Neutrophil (primary cell): ENCODE measurements at regions not wholly inside any gene's neighbourhood (a gene's known extent, or its start where the extent isn't known, plus 50 kb on each side); places are given as distances from the start of the nearest gene placed in this dataset.

Experiments used
- H3K27ac ChIP-seq: fragments of 200-600 bp; sonication (generic); 2 replicates; pipeline ENCODE4 v1.5.1; 2016; ENCODE audit warnings: mild to moderate bottlenecking, moderate library complexity
- H3K27me3 ChIP-seq: fragments of 200-600 bp; sonication (generic); 2 replicates; pipeline ENCODE4 v1.6.0; 2016; ENCODE audit warnings: mild to moderate bottlenecking
- H3K36me3 ChIP-seq: fragments of 200-600 bp; sonication (generic); 2 replicates; pipeline ENCODE4 v1.5.1; 2017
- H3K4me1 ChIP-seq, 2 experiments: fragments of 200-600 bp in 1 of 2; sonication (generic) in 1 of 2; 1 replicate in 1 of 2; 2 replicates in 1 of 2; pipeline versions ENCODE4 v1.5.1 to v1.6.1; 2013 to 2016; ENCODE audit warnings: low read depth in 1 of 2, low read length in 1 of 2, mild to moderate bottlenecking in 1 of 2, moderate library complexity in 1 of 2; ENCODE audit not compliant: control insufficient read depth in 1 of 2, insufficient read depth in 1 of 2
- H3K4me3 ChIP-seq, 2 experiments: fragments of 200-600 bp in 1 of 2; sonication (generic) in 1 of 2; 1 replicate in 1 of 2; 2 replicates in 1 of 2; pipeline ENCODE4 v1.5.1; 2013 to 2016; ENCODE audit warnings: low read depth in 1 of 2, low read length in 1 of 2, mild to moderate bottlenecking in 1 of 2, moderate library complexity in 1 of 2
- H3K9me3 ChIP-seq: fragments of 200-600 bp; sonication (generic); 2 replicates; pipeline ENCODE4 v1.5.1; 2016
- CTCF ChIP-seq: fragments of 200-600 bp; sonication (generic); IDR thresholded peaks from 2 replicates; pipeline ENCODE4 v1.5.1; 2016; ENCODE audit warnings: antibody characterized with exemption

GRCh38 chr3:103644450-103644849 is 1209.6 kb downstream of the ZPLD1 start:
- Histone ChIP-seq H3K27ac (no peak overlapping the region), H3K4me1 (no peaks in the 10 kb centered on the region), H3K9me3 (no peaks in the 10 kb centered on the region), H3K4me3 (no peak overlapping the region), H3K27me3 (no peaks in the 10 kb centered on the region), H3K36me3 (no peaks in the 10 kb centered on the region)
- TF ChIP-seq CTCF = no peak

- TF ChIP-seq CTCF = no peak
- Histone ChIP-seq H3K4me3 (no peak overlapping the region), H3K27ac (no peak overlapping the region), H3K4me1 (no peaks in the 10 kb centered on the region), H3K9me3 (no peaks in the 10 kb centered on the region), H3K36me3 (no peaks in the 10 kb centered on the region), H3K27me3 (no peaks in the 10 kb centered on the region)
These were observed 1219.2 kb downstream of the ZPLD1 start for GRCh38 chr3:103653996-103654395.

- no peak for TF ChIP-seq CTCF
- H3K4me3 ChIP-seq = no peak overlapping the region
- no peaks in the 10 kb centered on the region for H3K9me3 ChIP-seq
- no peaks in the 10 kb centered on the region for H3K4me1 ChIP-seq
- H3K27me3 ChIP-seq = no peaks in the 10 kb centered on the region
- no peak overlapping the region for H3K27ac ChIP-seq
- no peaks in the 10 kb centered on the region for H3K36me3 ChIP-seq
These were observed 1222.9 kb downstream of the ZPLD1 start for GRCh38 chr3:103657756-103658155.

GRCh38 chr3:103660810-103661209 is 1226.0 kb downstream of the ZPLD1 start:
- no peaks in the 10 kb centered on the region for H3K36me3 ChIP-seq
- no peaks in the 10 kb centered on the region for H3K27me3 ChIP-seq
- H3K27ac ChIP-seq = no peak overlapping the region
- TF ChIP-seq CTCF = no peak
- H3K4me1 ChIP-seq = no peaks in the 10 kb centered on the region
- peaks cover 3% of the 10 kb centered on the region for H3K9me3 ChIP-seq
- no peak overlapping the region for H3K4me3 ChIP-seq

DNA sequence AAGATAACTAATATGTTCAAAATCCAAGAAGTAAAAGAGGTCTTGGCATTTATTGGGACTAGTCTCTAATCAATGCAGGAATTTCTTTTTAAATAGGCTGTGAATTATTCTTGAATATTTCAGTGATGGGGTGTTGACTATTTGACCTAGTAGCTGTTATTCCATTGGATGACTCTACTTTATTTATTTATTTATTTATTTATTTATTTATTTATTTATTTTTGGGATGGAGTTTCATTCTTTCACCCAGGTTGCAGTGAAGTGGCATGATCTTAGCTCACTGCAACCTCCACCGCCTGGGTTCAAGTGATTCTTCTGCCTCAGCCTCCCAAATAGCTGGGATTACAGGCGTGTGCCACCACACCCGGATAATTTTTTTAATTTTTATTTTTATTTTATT is 1227.8 kb downstream of the ZPLD1 start:
- H3K27me3 ChIP-seq = no peaks in the 10 kb centered on the region
- no peak for TF ChIP-seq CTCF
- no peaks in the 10 kb centered on the region for H3K4me1 ChIP-seq
- H3K27ac ChIP-seq = no peak overlapping the region
- H3K9me3 ChIP-seq = peaks cover 3% of the 10 kb centered on the region
- H3K36me3 ChIP-seq = no peaks in the 10 kb centered on the region
- H3K4me3 ChIP-seq = no peak overlapping the region

DNA sequence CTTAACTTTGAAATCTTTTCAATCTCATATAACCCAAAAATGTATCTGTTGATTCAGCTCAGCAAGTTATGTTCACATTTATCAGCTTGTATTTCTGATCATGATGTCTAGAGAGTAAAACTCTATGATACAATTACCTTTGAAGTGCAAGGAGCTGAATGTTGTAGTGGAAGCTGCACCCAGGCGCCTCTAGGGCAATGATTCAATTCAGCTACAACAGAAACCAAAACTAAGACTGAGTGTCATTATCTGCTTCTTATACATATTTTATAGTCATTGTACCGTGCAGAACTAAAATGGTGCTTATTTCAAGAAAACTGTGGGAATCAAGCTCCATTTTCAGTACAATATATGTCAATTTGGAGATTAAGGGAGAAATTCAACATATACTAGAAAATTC is 1237.5 kb downstream of the ZPLD1 start:
- H3K9me3 ChIP-seq = no peaks in the 10 kb centered on the region
- no peak overlapping the region for H3K27ac ChIP-seq
- no peaks in the 10 kb centered on the region for H3K4me1 ChIP-seq
- no peaks in the 10 kb centered on the region for H3K27me3 ChIP-seq
- no peak overlapping the region for H3K4me3 ChIP-seq
- no peaks in the 10 kb centered on the region for H3K36me3 ChIP-seq
- TF ChIP-seq CTCF = no peak
